PC-3 (cell line): ENCODE measurements at regions not wholly inside any gene's neighbourhood (a gene's known extent, or its start where the extent isn't known, plus 50 kb on each side); places are given as distances from the start of the nearest gene placed in this dataset.

Experiments used
- ATAC-seq: fragments of 200-7000 bp; cut with Tn5 transposase; 2 replicates; pipeline ENCODE4 v1.9.1; 2020; ENCODE audit warnings: mild to moderate bottlenecking, moderate library complexity
- BruUV-seq: library from RNA; stranded (reverse); fragments of 400-500 nt; replicated peaks from 2 replicates; lab custom pipeline; 2021; lab: Mats Ljungman, UMichigan
- CTCF ChIA-PET: fragments of 300-600 bp; sonication (Branson Sonifier 250); formaldehyde crosslinking; loops from one replicate; lab custom pipeline; 2022; ENCODE audit warnings: antibody characterized with exemption; lab: Charles Lee
- POLR2A ChIA-PET: fragments of 300-600 bp; sonication (Branson Sonifier 250); formaldehyde crosslinking; loops from one replicate; lab custom pipeline; 2022; ENCODE audit warnings: antibody characterized with exemption; ENCODE audit not compliant: unreplicated experiment; lab: Charles Lee
- DNase-seq: peaks from one replicate; pipeline ENCODE4 v3.0.0-alpha.2; 2015
- H2AFZ ChIP-seq: fragments of 300-600 bp; sonication (generic); 2 replicates; pipeline ENCODE4 v1.6.0; 2016; ENCODE audit warnings: antibody characterized with exemption, low read length
- H3F3A ChIP-seq: fragments of 300-600 bp; sonication (generic); one replicate; pipeline ENCODE4 v1.6.0; 2017; ENCODE audit warnings: antibody characterized with exemption, low read length, control low read depth, mild to moderate bottlenecking; ENCODE audit not compliant: unreplicated experiment
- H3K27ac ChIP-seq: fragments of 300-600 bp; sonication (generic); 2 replicates; pipeline ENCODE4 v1.5.1; 2016; ENCODE audit warnings: mild to moderate bottlenecking, low read length
- H3K27me3 ChIP-seq: fragments of 300-600 bp; sonication (generic); 2 replicates; pipeline ENCODE4 v1.6.1; 2016; ENCODE audit warnings: low read length, mixed read lengths
- H3K36me3 ChIP-seq: fragments of 300-600 bp; sonication (generic); 2 replicates; pipeline ENCODE4 v1.6.1; 2016; ENCODE audit warnings: low read depth, mixed run types, low read length, mixed read lengths
- H3K4me1 ChIP-seq: fragments of 300-600 bp; sonication (generic); 2 replicates; pipeline ENCODE4 v1.5.1; 2016; ENCODE audit warnings: low read length; ENCODE audit not compliant: insufficient read depth
- H3K4me2 ChIP-seq: fragments of 300-600 bp; sonication (generic); 2 replicates; pipeline ENCODE4 v1.6.0; 2016; ENCODE audit warnings: low read length
- H3K4me3 ChIP-seq: fragments of 300-600 bp; sonication (generic); 2 replicates; pipeline ENCODE4 v1.5.1; 2016; ENCODE audit warnings: mild to moderate bottlenecking, low read length, mixed read lengths
- H3K79me2 ChIP-seq: fragments of 300-600 bp; sonication (generic); 2 replicates; pipeline ENCODE4 v1.6.1; 2017; ENCODE audit warnings: low read length, mixed read lengths
- H3K9ac ChIP-seq: fragments of 300-600 bp; sonication (generic); 2 replicates; pipeline ENCODE4 v1.6.0; 2016; ENCODE audit warnings: mild to moderate bottlenecking, low read length
- H3K9me2 ChIP-seq: fragments of 300-600 bp; sonication (generic); replicated peaks from 2 replicates; pipeline ENCODE4 v1.6.1; 2016; ENCODE audit warnings: mixed run types, low read length, mixed read lengths
- H3K9me3 ChIP-seq: fragments of 300-600 bp; sonication (generic); 2 replicates; pipeline ENCODE4 v1.6.1; 2016; ENCODE audit warnings: low read length, mixed read lengths
- H4K20me1 ChIP-seq: fragments of 300-600 bp; sonication (generic); 2 replicates; pipeline ENCODE4 v1.6.1; 2016; ENCODE audit warnings: low read length, mixed read lengths
- EZH2 ChIP-seq: fragments of 300-600 bp; sonication (generic); IDR thresholded peaks from one replicate; pipeline ENCODE4 v1.6.1; 2017; ENCODE audit warnings: antibody characterized with exemption, mild to moderate bottlenecking, low read length; ENCODE audit not compliant: unreplicated experiment
- EZH2phosphoT487 ChIP-seq: fragments of 300-600 bp; sonication (generic); IDR thresholded peaks from 2 replicates; pipeline ENCODE4 v1.6.1; 2018; ENCODE audit warnings: mild to moderate bottlenecking, antibody characterized with exemption, low read length, borderline replicate concordance
- intact Hi-C: fragments of 100-400 bp; cut with micrococcal nuclease; formaldehyde crosslinking; loops from 2 replicates; pipeline ENCODE4 v1.9.0; 2023
- TF ChIP-seq, protein P1 (sequence below): fragments of 300-600 bp; sonication (generic); conservative IDR thresholded peaks from 2 replicates; pipeline ENCODE4 v1.5.1; 2017; ENCODE audit warnings: antibody characterized with exemption, low read depth, mild to moderate bottlenecking, low read length

DNA sequence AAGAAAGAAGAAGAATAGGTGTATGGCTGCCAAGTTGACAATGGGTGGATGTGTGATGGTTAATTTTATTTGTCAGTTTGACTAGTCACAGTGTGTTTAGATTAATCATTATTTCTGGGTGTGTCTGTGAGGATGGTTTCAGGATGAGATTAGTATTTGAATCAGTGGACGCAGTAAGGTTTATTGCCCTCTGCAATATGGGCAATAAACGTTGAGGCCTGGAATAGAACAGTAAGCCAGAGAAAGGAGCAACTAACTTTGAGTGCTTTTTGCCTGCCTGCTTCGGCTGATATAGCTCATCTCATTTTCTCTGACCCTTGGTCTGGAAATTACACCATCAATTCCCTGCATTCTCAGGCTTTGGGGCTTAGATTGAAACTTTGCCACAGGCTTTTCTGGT is 140.8 kb upstream of the SPANXN4 start:
- Histone ChIP-seq H3F3A (no peaks in the 10 kb centered on the region), H3K9ac (no peak overlapping the region), H2AFZ (no peak overlapping the region), H3K27me3 (no peaks in the 10 kb centered on the region), H3K9me2 (no peaks in the 10 kb centered on the region), H4K20me1 (no peaks in the 10 kb centered on the region), H3K4me1 (no peaks in the 10 kb centered on the region), H3K4me2 (no peak overlapping the region), H3K27ac (no peak overlapping the region), H3K4me3 (no peak overlapping the region), H3K36me3 (no peaks in the 10 kb centered on the region), H3K79me2 (no peaks in the 10 kb centered on the region), H3K9me3 (no peaks in the 10 kb centered on the region)
- intact Hi-C loops: no loop called here
- TF ChIP-seq, protein P1, sequence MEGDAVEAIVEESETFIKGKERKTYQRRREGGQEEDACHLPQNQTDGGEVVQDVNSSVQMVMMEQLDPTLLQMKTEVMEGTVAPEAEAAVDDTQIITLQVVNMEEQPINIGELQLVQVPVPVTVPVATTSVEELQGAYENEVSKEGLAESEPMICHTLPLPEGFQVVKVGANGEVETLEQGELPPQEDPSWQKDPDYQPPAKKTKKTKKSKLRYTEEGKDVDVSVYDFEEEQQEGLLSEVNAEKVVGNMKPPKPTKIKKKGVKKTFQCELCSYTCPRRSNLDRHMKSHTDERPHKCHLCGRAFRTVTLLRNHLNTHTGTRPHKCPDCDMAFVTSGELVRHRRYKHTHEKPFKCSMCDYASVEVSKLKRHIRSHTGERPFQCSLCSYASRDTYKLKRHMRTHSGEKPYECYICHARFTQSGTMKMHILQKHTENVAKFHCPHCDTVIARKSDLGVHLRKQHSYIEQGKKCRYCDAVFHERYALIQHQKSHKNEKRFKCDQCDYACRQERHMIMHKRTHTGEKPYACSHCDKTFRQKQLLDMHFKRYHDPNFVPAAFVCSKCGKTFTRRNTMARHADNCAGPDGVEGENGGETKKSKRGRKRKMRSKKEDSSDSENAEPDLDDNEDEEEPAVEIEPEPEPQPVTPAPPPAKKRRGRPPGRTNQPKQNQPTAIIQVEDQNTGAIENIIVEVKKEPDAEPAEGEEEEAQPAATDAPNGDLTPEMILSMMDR: no peak
- TF ChIP-seq EZH2phosphoT487 (no peak), EZH2 (no peak)
- ATAC-seq (no peak), DNase-seq (no peak)
- ChIA-PET POLR2A (no interaction called here), CTCF (no interaction called here)
- no TSS peak for BruUV-seq

DNA sequence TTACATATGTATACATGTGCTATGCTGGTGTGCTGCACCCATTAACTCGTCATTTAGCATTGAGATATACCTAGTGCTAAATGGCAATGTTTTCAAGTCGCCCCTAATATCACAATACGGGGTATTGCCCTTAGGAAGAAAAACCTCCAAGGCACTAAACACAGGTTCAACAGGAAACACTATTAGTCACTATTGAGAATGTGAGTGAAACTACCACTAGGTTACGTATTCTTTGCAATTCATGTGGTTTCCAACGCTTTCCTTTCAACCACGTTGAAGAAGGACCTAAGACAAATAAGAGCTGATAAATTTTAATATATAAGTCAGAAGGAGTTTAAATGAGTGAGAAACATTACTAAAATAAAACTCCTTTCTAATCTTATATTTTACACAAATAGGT is 134.7 kb upstream of the SPANXN4 start:
- Histone ChIP-seq H3K27ac (no peak overlapping the region), H2AFZ (no peak overlapping the region), H3K36me3 (no peaks in the 10 kb centered on the region), H3K4me3 (no peak overlapping the region), H4K20me1 (no peaks in the 10 kb centered on the region), H3K27me3 (no peaks in the 10 kb centered on the region), H3F3A (no peaks in the 10 kb centered on the region), H3K4me1 (no peaks in the 10 kb centered on the region), H3K79me2 (no peaks in the 10 kb centered on the region), H3K9me2 (no peaks in the 10 kb centered on the region), H3K4me2 (no peak overlapping the region), H3K9ac (no peak overlapping the region), H3K9me3 (no peaks in the 10 kb centered on the region)
- intact Hi-C loops: no loop called here
- ATAC-seq: no peak
- TF ChIP-seq, protein P1: no peak
- TF ChIP-seq EZH2phosphoT487 (no peak), EZH2 (no peak)
- ChIA-PET CTCF (no interaction called here), POLR2A (no interaction called here)
- BruUV-seq: no TSS peak
- DNase-seq: peak; percentile 16

DNA sequence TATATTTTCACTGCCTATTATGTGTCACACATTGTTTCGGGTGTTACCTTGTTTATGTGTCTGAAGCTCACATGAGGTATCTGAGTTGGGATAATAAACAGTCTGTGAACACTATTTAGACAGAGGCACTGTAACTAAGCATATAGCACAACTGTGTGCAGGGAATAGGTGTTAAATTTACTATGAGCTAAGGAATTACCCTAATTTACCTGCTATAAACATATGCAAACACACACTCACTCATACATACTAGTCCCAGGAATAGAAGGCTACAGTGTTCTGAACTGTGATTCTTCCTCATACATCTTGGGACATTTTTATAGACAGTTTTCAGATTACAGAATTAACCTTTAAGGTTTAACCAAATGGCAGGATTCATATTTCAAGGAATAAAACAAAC is 127.6 kb upstream of the SPANXN4 start:
- no peak overlapping the region for H3K9ac ChIP-seq
- H3K27ac ChIP-seq: no peak overlapping the region
- DNase-seq (no peak), ATAC-seq (no peak)
- H3K4me2 ChIP-seq: no peak overlapping the region
- H3K9me3 ChIP-seq: no peaks in the 10 kb centered on the region
- H3K9me2 ChIP-seq: no peaks in the 10 kb centered on the region
- POLR2A ChIA-PET: no interaction called here
- H3K36me3 ChIP-seq: no peaks in the 10 kb centered on the region
- intact Hi-C loops: no loop called here
- no peaks in the 10 kb centered on the region for H3K27me3 ChIP-seq
- H3K79me2 ChIP-seq: no peaks in the 10 kb centered on the region
- no peaks in the 10 kb centered on the region for H4K20me1 ChIP-seq
- BruUV-seq: no TSS peak
- H3F3A ChIP-seq: no peaks in the 10 kb centered on the region
- H2AFZ ChIP-seq: no peak overlapping the region
- H3K4me1 ChIP-seq: no peaks in the 10 kb centered on the region
- CTCF ChIA-PET: no interaction called here
- TF ChIP-seq EZH2phosphoT487 (no peak), EZH2 (no peak)
- TF ChIP-seq, protein P1: no peak
- no peak overlapping the region for H3K4me3 ChIP-seq
